Head of caudate nucleus (tissue), 42 donors: ENCODE measurements at regions not wholly inside any gene's neighbourhood (a gene's known extent, or its start where the extent isn't known, plus 50 kb on each side); places are given as distances from the start of the nearest gene placed in this dataset.

Experiments
- DNase-seq, 42 donors: peaks; one replicate each; pipeline versions ENCODE4 v3.0.0 to v3.0.0-alpha.2; 2020 to 2021; ENCODE audit warnings: mixed read lengths in 7 of 42
- intact Hi-C: fragments of 100-400 bp; cut with DNase I; formaldehyde crosslinking; loops from one replicate; pipeline ENCODE4 v1.15.0; 2022

- no peak for DNase-seq
- intact Hi-C loops: no loop called here
Measured at GRCh38 chr4:162450531-162451035, 286.8 kb upstream of the FSTL5 start.

DNA sequence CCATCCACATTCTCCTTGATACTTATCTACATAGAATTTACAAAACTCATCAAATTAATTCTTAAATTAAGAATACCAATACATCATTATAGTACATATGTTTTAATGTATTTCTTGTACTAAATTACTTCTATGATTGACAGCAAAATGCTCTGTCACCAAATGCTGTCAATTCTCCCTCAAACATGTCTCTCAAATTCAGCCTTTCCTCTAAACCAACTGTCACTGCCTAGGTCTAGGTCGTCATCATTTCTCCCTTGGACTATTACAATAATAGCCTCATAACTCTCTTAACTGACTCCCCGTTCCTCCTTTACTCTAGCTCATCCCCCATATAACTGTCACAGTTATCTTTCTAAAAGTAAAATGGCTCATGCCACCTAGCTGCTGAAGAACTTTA lies 279.7 kb upstream of the FSTL5 start:
- DNase-seq: no peak

GRCh38 chr4:162442128-162442527 lies 278.3 kb upstream of the FSTL5 start:
- intact Hi-C loops: no loop called here
- DNase-seq: no peak

More for the DNA sequence above, 279.7 kb upstream of the FSTL5 start:
- intact Hi-C loops: no loop called here

GRCh38 chr4:162422312-162422711 lies 258.5 kb upstream of the FSTL5 start:
- no peak for DNase-seq
- intact Hi-C loops: no loop called here

DNA sequence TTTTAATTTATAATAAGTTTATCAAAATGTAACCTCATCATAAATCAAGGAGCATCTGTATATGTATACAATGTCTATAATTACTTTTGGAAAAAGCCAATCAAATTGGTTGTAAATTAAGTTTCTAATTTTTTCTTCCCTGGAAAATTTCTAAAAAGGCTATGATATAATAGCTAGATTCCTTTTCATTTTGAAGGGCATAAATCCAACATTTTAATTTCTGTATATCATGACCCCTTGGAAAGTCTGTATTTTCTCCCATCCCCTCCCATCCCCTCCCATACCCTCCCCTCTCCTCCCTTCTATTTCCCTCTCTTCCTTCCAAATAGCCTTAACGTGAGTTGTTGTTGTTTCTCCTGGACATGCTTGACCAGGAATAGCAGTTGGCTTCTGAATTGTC lies 247.1 kb upstream of the FSTL5 start:
- intact Hi-C loops: no loop called here
- DNase-seq: no peak

DNA sequence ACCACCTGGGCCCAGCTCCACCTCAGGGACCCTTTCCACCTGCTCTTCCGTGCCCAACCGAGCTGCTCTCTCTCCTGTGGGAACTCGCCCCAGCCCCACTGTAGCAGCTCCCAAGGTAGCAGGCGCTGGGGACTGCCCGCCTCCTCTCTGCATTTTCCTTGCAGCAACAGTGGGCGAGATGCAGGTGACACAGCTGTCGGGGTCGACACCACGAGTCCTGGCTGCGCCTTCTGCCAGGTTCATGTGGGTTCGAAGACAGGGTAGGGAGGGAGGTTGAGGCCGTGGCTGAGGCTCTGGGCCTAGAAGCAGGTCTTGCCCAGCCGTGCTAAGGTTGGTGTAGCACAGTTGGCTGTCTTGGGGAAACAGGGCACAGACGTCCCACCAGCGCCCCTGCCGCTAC lies 245.2 kb upstream of the FSTL5 start:
- intact Hi-C loops: no loop called here
- no peak for DNase-seq

DNA sequence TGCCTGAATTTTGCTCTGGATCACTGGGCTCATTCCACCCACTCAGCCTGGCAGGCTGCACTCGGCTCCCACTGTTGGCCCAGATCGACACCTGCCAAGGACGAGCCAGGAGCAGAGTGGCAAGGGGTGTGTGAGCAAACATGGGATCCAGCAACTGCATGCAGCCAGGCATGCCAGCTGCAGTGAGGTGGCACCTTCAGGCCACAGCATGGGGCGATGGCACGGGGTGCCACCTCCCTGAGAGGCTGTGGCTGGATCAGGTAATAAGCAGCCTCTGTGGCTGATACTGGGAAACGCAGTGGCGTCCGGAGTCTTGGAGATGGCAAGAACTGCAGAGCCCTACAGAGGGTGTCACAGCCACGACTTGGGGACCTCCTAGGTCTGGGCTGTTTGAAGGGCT lies 244.5 kb upstream of the FSTL5 start:
- no peak for DNase-seq
- intact Hi-C loops: no loop called here

GRCh38 chr4:162406637-162407365 lies 243.0 kb upstream of the FSTL5 start:
- DNase-seq: no peak
- intact Hi-C loops: no loop called here

GRCh38 chr4:162403932-162404331 lies 240.1 kb upstream of the FSTL5 start:
- DNase-seq: no peak
- intact Hi-C loops: no loop called here

DNA sequence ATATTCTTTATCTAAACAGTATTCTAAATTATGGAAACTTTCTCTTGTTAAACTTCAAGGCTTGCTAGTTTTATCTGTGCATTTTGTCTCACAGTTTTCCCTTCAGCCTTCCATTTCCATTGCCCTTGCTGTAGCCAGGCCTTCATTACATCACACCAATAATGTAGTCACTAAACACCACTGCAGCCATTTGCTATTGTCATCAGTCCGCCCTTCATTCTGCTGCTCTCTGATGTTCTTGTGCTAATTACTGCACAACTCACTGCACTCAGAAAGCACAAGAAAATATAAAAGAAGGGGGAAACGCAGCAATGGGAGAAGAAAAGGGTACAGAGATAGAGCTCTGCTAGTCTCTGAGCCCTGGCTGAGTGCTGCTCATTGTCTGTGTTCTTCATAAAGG lies 239.6 kb upstream of the FSTL5 start:
- DNase-seq: no peak
- intact Hi-C loops: no loop called here

DNA sequence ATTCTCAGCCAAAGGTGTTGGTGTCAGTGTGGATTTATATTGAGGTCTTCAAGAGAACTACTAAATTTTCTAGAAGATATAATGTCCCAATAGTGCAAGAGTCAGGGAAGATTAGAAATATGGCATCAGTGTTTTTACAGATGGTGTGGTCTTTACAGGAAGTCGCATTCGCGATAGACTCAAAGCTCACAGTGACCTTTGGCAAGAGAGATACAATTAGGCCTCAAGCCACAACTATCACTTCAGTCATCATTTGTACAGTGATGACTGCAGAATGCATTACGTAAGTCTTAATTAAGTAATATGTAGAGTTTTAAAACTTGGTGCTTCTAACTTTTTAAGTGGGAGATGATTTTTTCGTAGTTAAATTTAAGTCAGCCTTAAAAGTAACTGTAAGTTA lies 237.2 kb upstream of the FSTL5 start:
- DNase-seq: no peak
- intact Hi-C loops: no loop called here

DNA sequence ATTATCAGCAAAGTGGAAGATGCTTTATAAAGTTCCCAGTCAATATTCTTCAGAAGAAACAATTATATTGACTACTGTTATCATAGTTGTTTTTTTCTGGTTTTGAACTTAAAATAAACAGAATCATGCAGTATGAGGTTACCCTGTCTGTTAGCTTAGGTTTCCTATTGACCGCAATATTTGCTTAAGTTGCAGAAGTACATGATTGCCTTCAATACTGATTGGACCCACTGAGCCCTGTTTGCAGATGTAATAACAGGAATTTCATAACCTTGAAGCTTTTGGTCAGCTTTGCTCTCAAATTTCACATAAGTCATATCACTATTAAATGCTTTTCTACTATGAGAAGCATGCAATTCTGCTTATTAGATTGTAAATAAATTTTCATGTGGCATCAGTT lies 229.1 kb upstream of the FSTL5 start:
- DNase-seq: no peak
- intact Hi-C loops: no loop called here

DNA sequence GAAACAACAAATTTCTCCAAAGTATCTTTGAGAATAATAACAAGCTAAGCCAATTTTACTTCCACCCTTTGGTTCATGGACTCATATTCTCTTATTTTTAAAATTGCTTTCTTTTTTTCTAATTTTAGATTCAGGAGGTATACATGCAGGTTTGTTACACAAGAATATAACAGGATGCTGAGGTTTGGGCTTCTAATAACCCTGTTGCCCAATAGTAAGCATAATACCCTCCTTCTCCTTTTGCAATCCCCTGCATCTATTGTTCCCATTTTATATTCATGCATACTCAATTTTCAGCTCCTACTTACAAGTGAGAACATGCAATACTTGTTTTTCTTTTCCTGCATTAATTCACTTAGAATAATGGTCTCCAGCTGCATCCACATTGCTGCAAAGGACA lies 202.3 kb upstream of the FSTL5 start:
- no peak for DNase-seq

GRCh38 chr4:162364651-162365050 lies 200.9 kb upstream of the FSTL5 start:
- intact Hi-C loops: no loop called here
- DNase-seq: no peak

More for the DNA sequence above, 202.3 kb upstream of the FSTL5 start:
- intact Hi-C loops: no loop called here

GRCh38 chr4:162360369-162361149 lies 196.8 kb upstream of the FSTL5 start:
- intact Hi-C loops: no loop called here
- no peak for DNase-seq

DNA sequence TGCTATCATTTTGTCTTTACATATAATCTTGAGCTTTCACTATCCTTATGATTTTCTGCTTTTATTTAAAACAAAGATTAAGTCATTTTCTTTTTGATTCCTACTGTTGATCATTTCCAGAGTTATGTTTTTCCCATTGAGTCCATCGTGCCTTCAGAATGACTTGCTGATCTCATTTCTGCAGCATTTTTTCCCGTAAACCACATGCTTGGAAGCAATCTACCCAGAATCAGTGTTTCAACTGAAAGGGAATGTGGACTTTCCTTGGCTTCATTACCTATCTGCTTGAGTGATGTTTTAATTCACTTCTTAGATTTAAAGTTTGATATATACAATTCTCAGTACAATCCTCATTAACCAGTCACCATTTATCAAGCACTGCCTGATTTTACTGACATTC lies 192.4 kb upstream of the FSTL5 start:
- no peak for DNase-seq
- intact Hi-C loops: no loop called here

- peak in 3 of 42 donors; percentile 9 to 16 (median 10) for DNase-seq
Measured at GRCh38 chr4:162352580-162353107, 188.8 kb upstream of the FSTL5 start.

DNA sequence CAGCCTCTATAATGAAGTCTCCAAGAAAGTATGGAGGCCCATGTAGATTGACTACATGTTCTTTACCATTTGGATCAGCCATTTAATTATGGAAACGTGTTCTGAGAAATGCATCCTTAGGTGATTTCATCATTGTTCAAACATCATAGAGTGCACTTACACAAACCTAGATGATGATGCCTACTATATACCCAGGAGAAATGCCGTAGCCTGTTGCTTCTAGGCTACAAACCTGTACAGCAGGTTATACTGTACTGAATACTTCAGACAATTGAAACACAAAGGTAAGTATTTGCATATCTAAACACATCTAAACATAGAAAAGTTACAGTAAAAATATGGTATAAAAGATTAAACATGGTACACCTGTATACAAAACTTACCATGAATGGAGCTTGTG lies 186.5 kb upstream of the FSTL5 start:
- intact Hi-C loops: no loop called here
- DNase-seq: no peak

More at GRCh38 chr4:162352580-162353107, 188.8 kb upstream of the FSTL5 start:
- intact Hi-C loops: no loop called here

- intact Hi-C loops: no loop called here
- no peak for DNase-seq
Measured at GRCh38 chr4:162349395-162349794, 185.6 kb upstream of the FSTL5 start.

DNA sequence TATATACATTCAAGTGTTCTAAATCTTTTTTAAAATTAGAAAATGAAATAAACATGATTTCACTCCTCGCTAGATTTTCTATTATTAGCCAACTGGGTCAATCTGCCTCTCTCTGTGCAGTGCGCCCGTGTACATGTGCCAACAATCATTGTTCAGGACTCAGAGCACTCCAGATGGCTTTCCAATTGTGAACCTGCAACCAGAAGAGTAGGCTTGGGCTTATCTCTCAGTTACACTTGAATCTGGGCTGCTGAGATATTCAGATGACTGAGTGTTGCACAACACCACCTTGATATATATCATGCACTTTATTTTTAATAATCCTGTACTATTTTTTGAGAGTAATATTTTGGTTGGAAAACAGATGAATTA lies 184.0 kb upstream of the FSTL5 start:
- DNase-seq: no peak
- intact Hi-C loops: no loop called here
